PC-9 (cell line): ENCODE measurements at regions not wholly inside any gene's neighbourhood (a gene's known extent, or its start where the extent isn't known, plus 50 kb on each side); places are given as distances from the start of the nearest gene placed in this dataset.
A peak's percentile ranks its signal among the peaks of the same experiment; 100 is the strongest.

ENCODE experiments used
- BruUV-seq: library from RNA; stranded (reverse); fragments of 400-500 nt; replicated peaks from 2 replicates; lab custom pipeline; 2021; lab: Mats Ljungman, UMichigan
- CTCF ChIA-PET: fragments of 300-600 bp; sonication (Branson Sonifier 250); formaldehyde crosslinking; loops from one replicate; lab custom pipeline; 2022; ENCODE audit warnings: antibody characterized with exemption; lab: Charles Lee
- POLR2A ChIA-PET: fragments of 300-600 bp; sonication (Branson Sonifier 250); formaldehyde crosslinking; loops from one replicate; lab custom pipeline; 2022; ENCODE audit warnings: antibody characterized with exemption; ENCODE audit not compliant: unreplicated experiment; lab: Charles Lee
- DNase-seq, 2 experiments: peaks; one replicate each; pipeline versions ENCODE4 v3.0.0 to v3.0.0-alpha.2; 2015 to 2022; ENCODE audit warnings: mixed read lengths in 1 of 2
- H2AFZ ChIP-seq: fragments of 200-600 bp; sonication (generic); 2 replicates; pipeline ENCODE4 v1.8.1; 2017; ENCODE audit warnings: antibody characterized with exemption
- H3F3A ChIP-seq: fragments of 200-600 bp; sonication (generic); 2 replicates; pipeline ENCODE4 v1.8.1; 2017; ENCODE audit warnings: antibody characterized with exemption, mild to moderate bottlenecking, low read depth; ENCODE audit not compliant: insufficient read depth
- H3K27ac ChIP-seq: fragments of 200-600 bp; sonication (generic); 2 replicates; pipeline ENCODE4 v1.6.1; 2016; ENCODE audit warnings: mixed run types
- H3K27me3 ChIP-seq: fragments of 200-600 bp; sonication (generic); 2 replicates; pipeline ENCODE4 v1.6.1; 2016; ENCODE audit warnings: low read depth, mixed run types; ENCODE audit not compliant: insufficient read depth
- H3K36me3 ChIP-seq: fragments of 200-600 bp; sonication (generic); 2 replicates; pipeline ENCODE4 v1.6.1; 2016; ENCODE audit warnings: low read depth, mixed run types
- H3K4me1 ChIP-seq: fragments of 200-600 bp; sonication (generic); replicated peaks from 2 replicates; pipeline ENCODE4 v1.6.1; 2016; ENCODE audit warnings: mixed run types; ENCODE audit not compliant: insufficient read depth
- H3K4me2 ChIP-seq: fragments of 200-600 bp; sonication (generic); 2 replicates; pipeline ENCODE4 v1.6.1; 2017; ENCODE audit warnings: mixed run types
- H3K4me3 ChIP-seq: fragments of 200-600 bp; sonication (generic); 2 replicates; pipeline ENCODE4 v1.6.1; 2016; ENCODE audit warnings: mixed run types
- H3K79me2 ChIP-seq: fragments of 200-600 bp; sonication (generic); 2 replicates; pipeline ENCODE4 v1.6.1; 2017; ENCODE audit warnings: low read depth, mixed run types
- H3K9me2 ChIP-seq: fragments of 200-600 bp; sonication (generic); 2 replicates; pipeline ENCODE4 v1.8.1; 2017; ENCODE audit warnings: mild to moderate bottlenecking; ENCODE audit not compliant: insufficient read depth
- H3K9me3 ChIP-seq: fragments of 200-600 bp; sonication (generic); 2 replicates; pipeline ENCODE4 v1.8.1; 2016; ENCODE audit warnings: low read depth; ENCODE audit not compliant: insufficient read depth
- H4K20me1 ChIP-seq: fragments of 200-600 bp; sonication (generic); 2 replicates; pipeline ENCODE4 v1.8.1; 2017; ENCODE audit not compliant: insufficient read depth
- EZH2 ChIP-seq: fragments of 200-600 bp; sonication (generic); IDR thresholded peaks from 2 replicates; pipeline ENCODE4 v1.8.0; 2017; ENCODE audit warnings: antibody characterized with exemption, low read depth
- intact Hi-C: fragments of 100-400 bp; cut with micrococcal nuclease; formaldehyde crosslinking; loops from one replicate; pipeline ENCODE4 v1.10.0; 2022; ENCODE audit not compliant: unreplicated experiment
- TF ChIP-seq, protein P1 (sequence below): fragments of 200-600 bp; sonication (generic); conservative IDR thresholded peaks from 2 replicates; pipeline ENCODE4 v1.6.1; 2017; ENCODE audit warnings: mixed run types, antibody characterized with exemption, mild to moderate bottlenecking, moderate library complexity

DNA sequence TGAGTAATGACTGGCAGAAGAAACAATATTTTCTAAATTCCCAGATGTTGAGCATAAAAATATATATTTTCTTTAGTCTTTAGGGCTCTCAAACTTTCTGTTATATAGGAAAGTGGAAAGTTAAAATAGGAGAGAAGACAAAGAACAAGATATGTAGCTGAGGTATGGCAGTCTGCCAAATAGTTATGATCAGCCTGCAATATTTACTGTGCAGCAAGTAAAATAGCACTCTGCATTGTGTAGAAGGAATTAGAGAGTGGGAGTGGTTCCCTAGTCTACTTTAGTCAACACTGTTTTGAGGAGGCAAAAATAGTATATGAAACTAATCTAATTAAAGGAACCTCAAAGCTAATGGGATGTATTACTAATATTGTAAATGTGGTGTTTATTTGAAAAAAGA, 978.1 kb upstream of the ALCAM start:
- TF ChIP-seq, protein P1, sequence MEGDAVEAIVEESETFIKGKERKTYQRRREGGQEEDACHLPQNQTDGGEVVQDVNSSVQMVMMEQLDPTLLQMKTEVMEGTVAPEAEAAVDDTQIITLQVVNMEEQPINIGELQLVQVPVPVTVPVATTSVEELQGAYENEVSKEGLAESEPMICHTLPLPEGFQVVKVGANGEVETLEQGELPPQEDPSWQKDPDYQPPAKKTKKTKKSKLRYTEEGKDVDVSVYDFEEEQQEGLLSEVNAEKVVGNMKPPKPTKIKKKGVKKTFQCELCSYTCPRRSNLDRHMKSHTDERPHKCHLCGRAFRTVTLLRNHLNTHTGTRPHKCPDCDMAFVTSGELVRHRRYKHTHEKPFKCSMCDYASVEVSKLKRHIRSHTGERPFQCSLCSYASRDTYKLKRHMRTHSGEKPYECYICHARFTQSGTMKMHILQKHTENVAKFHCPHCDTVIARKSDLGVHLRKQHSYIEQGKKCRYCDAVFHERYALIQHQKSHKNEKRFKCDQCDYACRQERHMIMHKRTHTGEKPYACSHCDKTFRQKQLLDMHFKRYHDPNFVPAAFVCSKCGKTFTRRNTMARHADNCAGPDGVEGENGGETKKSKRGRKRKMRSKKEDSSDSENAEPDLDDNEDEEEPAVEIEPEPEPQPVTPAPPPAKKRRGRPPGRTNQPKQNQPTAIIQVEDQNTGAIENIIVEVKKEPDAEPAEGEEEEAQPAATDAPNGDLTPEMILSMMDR: no peak
- Histone ChIP-seq H3K79me2 (no peaks in the 10 kb centered on the region), H3K27ac (no peak overlapping the region), H3K27me3 (no peaks in the 10 kb centered on the region), H3K9me3 (no peaks in the 10 kb centered on the region), H3K4me2 (no peak overlapping the region), H3F3A (no peaks in the 10 kb centered on the region), H3K36me3 (no peaks in the 10 kb centered on the region), H4K20me1 (no peaks in the 10 kb centered on the region), H3K9me2 (no peaks in the 10 kb centered on the region; the same call in 1 of the 2 replicates), H2AFZ (no peak overlapping the region), H3K4me3 (no peak overlapping the region), H3K4me1 (no peaks in the 10 kb centered on the region)
- intact Hi-C loops: loop anchor here (10.0 kb wide), 1 partner anchor 56 kb away; no protein-coding TSS in a partner anchor
- ChIA-PET POLR2A (interaction anchor here (0.6 kb wide), 1 partner anchor 9 kb away, joined by 5 read pairs; no protein-coding TSS in a partner anchor), CTCF (no interaction called here)
- no TSS peak for BruUV-seq
- no peak for DNase-seq

DNA sequence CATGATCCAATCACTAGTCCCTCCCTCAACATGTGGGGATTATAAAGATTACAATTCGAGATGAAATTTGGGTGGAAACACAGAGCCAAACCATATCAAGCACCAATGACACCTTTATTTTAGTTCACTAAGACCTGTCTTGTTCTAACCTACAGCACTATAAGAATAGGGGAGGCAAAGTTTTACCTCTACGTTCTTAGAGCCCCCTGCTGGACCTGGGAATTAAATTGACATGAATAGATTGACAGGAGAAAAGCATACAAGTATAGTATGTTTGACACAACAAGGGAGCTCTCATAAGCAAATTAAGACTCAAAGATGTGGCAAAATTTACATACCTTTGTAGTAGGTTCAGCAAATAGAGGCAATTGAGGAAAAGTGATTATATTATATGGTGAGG, 974.4 kb upstream of the ALCAM start:
- no peaks in the 10 kb centered on the region for H3K4me1 ChIP-seq
- no peak for TF ChIP-seq EZH2
- TF ChIP-seq, protein P1: no peak
- H3K27ac ChIP-seq: no peak overlapping the region
- no peak overlapping the region for H3K4me2 ChIP-seq
- no peaks in the 10 kb centered on the region; the same call in 1 of the 2 replicates for H3K9me2 ChIP-seq
- no peaks in the 10 kb centered on the region for H4K20me1 ChIP-seq
- no peaks in the 10 kb centered on the region for H3K9me3 ChIP-seq
- ChIA-PET POLR2A (no interaction called here), CTCF (no interaction called here)
- no peaks in the 10 kb centered on the region for H3F3A ChIP-seq
- no peaks in the 10 kb centered on the region for H3K27me3 ChIP-seq
- H3K36me3 ChIP-seq: no peaks in the 10 kb centered on the region
- no peaks in the 10 kb centered on the region for H3K79me2 ChIP-seq
- no peak overlapping the region for H3K4me3 ChIP-seq
- DNase-seq: no peak
- no TSS peak for BruUV-seq
- no peak overlapping the region for H2AFZ ChIP-seq
- intact Hi-C loops: no loop called here

DNA sequence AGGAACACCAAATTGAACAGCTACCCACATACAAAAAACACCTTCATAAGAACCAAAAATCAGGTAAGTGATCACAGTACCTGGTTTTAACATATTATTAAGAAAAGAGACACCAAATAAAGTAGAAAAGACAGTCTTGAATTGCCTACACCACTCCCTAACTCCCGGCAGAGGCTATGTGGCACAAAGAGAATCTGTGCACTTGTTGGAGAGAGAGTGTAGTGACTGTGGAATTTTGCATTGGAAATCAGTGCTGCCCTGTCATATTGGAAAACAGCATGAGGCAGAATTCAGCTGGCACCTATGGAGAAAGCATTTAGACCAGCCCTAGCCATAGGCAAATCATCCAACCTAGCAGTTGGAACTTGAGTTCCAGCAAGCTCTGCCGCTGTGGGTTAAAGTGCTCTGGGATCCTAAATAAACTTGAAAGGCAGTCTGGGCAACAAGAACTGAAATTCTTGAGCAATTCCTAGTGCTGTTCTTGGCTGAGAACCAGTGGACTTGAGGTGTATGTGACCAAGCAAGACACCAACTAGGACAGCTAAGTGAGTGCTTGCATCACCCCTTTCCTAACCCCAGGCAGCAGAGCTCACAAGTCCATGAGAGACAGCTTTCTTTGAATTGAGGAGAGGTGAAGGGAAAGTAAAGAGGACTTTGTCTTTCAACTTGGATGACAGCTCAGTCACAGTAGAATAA, 969.6 kb upstream of the ALCAM start:
- Histone ChIP-seq H3K36me3 (no peaks in the 10 kb centered on the region), H3K4me2 (no peak overlapping the region), H3K79me2 (no peaks in the 10 kb centered on the region), H3K9me3 (peaks cover 8% of the 10 kb centered on the region; the same call in 1 of the 2 replicates), H3K27ac (no peak overlapping the region), H3K4me1 (no peaks in the 10 kb centered on the region), H3K27me3 (no peaks in the 10 kb centered on the region), H3K4me3 (no peak overlapping the region), H3F3A (no peaks in the 10 kb centered on the region), H2AFZ (0 out of 2 replicates have a peak overlapping the region, but pooled peaks have one; percentile 2), H4K20me1 (no peaks in the 10 kb centered on the region), H3K9me2 (peaks cover 5% of the 10 kb centered on the region; the same call in 1 of the 2 replicates)
- ChIA-PET CTCF (no interaction called here), POLR2A (interaction anchor here (0.6 kb wide), 1 partner anchor 8 kb away, joined by 5 read pairs; no protein-coding TSS in a partner anchor)
- no TSS peak for BruUV-seq
- intact Hi-C loops: no loop called here
- TF ChIP-seq, protein P1: no peak
- TF ChIP-seq EZH2: no peak
- no peak for DNase-seq
